Stimulated activated CD4-positive, alpha-beta T cell treated with anti-CD3 and anti-CD28 coated beads, Interleukin-4, amount 100 ng/mL, for 48 hours (primary cell): ENCODE measurements at regions not wholly inside any gene's neighbourhood (a gene's known extent, or its start where the extent isn't known, plus 50 kb on each side); places are given as distances from the start of the nearest gene placed in this dataset.
"Not testable (repeated sequence)": the region's sequence is repeated elsewhere in the genome, so short reads cannot be mapped to it uniquely, and the experiment has no call there.

Experiments used
- DNase-seq, 2 donors: peaks; one replicate each; pipeline ENCODE4 v3.0.0-alpha.2; 2020; ENCODE audit warnings: low read depth in 2 of 2

- DNase-seq, result no peak
Measured at GRCh38 chr5:75002271-75002670, 50.1 kb downstream of the GCNT4 start.

- no peak for DNase-seq
Measured at GRCh38 chr5:74995926-74996325, 56.4 kb downstream of the GCNT4 start.

DNA sequence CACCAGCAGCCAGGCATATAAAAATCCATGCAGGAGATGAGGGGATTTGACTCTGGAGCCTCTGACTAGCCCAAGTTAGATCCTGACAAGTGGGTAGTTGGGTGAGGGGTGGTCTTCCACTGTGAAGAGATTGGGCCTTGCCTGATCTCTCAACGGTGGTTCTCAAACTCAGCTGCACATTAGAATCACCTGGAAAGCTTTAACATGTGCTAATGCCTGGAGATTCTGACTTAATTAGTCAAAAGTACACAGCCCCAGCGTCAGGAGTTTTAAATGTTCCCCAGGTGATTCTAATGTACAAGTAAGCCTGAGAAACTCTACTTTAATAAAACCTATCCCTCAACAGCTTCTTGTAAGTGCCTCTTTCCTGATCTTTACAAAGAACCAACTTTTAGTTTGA is 57.5 kb downstream of the GCNT4 start:
- no peak for DNase-seq

GRCh38 chr5:74993743-74994142 is 58.6 kb downstream of the GCNT4 start:
- no peak for DNase-seq

DNA sequence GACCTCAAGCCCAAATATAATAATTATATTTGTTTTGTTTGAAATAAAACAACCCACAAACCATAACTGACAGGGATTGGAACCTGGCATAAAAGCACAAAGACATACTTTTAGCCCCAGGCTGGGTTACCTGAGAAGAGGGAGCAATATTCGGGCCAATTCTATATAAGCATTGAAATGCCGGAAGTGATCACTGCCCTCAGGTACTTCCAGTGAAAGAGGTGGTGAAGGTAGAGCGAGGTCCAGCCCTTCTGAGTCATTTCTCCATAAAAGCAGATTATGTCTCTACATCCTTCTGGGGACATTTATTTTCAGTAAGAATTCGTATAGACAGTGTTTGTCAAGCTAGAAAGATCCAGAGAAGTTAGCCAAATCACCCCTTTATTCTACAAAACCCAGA is 59.6 kb downstream of the GCNT4 start:
- no peak for DNase-seq

DNA sequence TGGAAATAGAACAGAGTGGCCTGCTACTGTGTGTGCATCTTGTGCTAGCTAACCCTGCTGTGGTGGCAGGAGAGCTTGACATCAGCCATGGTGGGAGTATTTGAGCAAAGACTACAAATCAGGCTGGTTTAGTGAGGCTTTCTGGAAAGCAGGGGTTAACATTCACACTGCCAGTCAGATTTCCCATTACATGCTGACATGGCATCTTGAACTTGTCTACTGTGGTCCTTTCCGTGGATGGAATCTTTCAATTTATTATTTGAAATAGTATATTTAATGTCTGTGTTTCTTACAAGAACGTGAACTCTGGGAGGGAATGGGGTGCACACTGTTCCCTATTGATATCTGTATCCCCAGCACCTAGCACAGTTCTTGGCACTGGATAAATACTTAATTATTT is 60.8 kb downstream of the GCNT4 start:
- DNase-seq, result no peak

DNA sequence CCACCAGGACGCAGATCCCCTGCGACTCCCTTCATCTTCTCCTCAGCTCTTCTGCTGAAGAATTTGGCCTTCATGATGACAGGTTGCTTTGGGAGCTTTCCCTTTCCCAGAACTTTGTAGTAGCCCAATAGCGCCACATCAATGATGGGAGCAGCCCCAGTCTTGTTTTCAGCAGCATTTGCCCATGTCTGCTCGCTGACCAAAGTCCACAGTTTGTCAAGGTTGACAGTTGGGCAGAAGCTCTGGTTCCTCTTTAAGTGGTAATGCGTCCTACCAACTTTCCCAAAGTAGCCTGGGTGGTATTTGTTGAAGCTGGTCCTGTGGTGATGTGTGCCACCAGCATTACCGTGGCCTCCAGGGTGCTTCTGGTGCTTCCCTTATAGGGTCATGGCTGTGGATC is 62.2 kb downstream of the GCNT4 start:
- no peak for DNase-seq

- no peak for DNase-seq
Measured at GRCh38 chr5:74988273-74988983, 63.9 kb downstream of the GCNT4 start.

GRCh38 chr5:74978345-74978744 is 74.0 kb downstream of the GCNT4 start:
- DNase-seq, result no peak

DNA sequence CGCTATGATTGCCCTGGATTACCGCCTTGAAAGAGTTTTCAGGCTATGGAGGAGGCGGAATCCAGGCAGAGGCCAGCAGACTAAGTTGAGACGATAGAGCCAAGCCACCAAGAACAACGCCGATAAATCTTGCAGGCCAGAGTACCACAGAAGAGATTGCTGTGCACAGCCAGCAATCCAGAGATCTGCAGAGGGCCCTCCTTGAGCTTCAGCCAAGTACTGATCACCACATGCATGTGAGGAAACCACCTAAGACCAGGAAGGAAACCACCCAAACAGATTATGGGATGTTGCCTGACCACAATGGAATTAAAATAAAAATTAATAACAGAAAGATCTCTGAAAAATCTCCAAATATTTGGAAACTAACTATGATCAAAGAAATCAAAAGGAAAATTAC is 74.9 kb downstream of the GCNT4 start:
- DNase-seq, result no peak

GRCh38 chr5:74976651-74977050 is 75.7 kb downstream of the GCNT4 start:
- no peak for DNase-seq

GRCh38 chr5:74975582-74975981 is 76.8 kb downstream of the GCNT4 start:
- no peak for DNase-seq

DNA sequence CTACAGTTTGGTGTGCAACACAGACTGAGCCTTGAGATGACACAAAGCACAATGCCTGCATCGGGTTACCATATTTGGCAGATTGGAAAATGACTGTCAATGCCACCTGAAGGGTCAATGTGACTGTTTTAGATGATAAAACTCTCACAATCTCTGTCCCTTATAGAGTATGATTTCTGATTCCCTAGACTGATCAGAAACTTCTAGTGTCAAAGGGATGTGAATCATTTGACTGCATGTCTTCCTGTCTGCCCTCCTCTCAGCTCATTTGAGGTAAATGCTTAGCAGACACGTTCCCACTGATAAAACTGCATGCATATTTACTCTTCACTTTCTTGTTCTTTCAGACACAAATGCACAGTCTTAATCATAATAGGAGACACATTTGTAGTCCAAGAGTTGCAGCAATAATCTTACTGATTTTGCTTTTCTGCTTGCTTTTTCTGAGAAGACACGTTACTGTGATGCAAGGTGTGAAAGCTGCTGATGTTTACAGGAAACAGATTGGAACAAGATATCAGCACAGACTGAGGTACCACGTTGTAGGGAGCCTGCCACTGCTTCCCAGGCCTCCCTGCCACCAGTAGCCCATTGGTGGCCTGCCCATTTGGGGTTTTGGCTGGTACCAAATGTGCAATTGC is 77.8 kb downstream of the GCNT4 start:
- no peak for DNase-seq

GRCh38 chr5:74973694-74974093 is 78.7 kb downstream of the GCNT4 start:
- DNase-seq, result no peak

DNA sequence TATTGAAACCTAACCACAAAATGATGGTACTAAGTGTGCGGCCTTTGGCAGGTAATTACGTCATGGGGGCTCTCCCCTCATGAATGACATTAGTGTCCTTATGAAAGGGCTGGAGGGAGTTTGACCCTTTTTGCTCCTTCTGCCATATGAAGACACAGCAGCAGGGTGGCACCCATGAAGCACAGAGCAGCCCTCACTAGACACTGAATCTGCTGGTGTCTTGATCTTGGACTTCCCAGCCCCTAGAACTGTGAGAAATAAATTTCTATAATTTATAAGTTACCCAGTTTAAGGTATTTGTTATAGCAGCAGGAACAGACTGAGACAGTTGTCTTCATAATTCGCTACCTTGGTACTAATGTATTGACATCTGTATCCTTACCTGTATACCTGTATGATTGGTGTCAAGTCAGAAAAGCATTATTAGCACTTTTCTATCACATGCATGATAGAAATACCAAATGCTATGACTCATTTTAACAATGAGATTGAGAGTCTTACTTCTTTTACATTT is 80.4 kb downstream of the GCNT4 start:
- no peak for DNase-seq

GRCh38 chr5:74970891-74971290 is 81.5 kb downstream of the GCNT4 start:
- DNase-seq, result not testable (repeated sequence)

GRCh38 chr5:74969726-74970125 is 82.6 kb downstream of the GCNT4 start:
- no peak for DNase-seq

- DNase-seq, result no peak
Measured at GRCh38 chr5:74966141-74967026, 86.0 kb downstream of the GCNT4 start.

DNA sequence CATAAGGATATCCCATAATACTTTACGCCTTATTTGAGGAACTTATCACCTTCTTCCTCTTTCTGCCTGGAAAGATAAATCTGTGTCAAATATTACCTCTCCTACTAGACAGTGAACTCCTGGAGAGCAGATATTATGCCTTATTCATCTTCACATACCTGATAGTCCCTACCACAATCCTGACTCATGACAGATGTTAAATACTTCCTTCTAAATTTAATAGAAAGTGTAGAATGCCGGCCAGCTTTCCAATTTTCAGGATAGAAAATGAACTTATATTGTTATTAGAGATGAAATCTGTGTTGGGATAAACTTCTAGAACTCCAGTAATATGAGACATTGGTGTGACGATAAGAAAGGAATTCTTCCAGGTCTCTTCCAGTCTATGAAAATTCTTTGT is 89.0 kb downstream of the GCNT4 start:
- DNase-seq, result no peak

DNA sequence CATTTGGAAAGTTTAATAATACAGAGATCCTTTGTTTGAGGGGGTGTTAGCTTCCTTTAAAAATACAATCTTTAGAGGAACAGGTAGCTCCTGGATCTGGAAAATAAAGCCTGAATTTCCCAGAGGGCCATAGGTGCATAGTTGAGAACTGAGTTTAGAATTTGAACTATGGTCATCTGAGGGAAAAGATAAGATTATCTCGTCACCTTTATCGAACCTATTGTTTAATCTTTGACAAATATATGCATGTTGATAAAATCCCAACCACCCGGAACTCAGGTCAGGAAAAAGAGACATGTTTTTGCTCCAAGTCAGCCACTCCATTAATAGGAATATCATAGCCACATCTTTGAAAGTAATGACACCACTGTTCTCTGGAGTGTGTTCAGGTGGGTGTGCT is 91.7 kb upstream of the FAM169A start:
- no peak for DNase-seq

DNA sequence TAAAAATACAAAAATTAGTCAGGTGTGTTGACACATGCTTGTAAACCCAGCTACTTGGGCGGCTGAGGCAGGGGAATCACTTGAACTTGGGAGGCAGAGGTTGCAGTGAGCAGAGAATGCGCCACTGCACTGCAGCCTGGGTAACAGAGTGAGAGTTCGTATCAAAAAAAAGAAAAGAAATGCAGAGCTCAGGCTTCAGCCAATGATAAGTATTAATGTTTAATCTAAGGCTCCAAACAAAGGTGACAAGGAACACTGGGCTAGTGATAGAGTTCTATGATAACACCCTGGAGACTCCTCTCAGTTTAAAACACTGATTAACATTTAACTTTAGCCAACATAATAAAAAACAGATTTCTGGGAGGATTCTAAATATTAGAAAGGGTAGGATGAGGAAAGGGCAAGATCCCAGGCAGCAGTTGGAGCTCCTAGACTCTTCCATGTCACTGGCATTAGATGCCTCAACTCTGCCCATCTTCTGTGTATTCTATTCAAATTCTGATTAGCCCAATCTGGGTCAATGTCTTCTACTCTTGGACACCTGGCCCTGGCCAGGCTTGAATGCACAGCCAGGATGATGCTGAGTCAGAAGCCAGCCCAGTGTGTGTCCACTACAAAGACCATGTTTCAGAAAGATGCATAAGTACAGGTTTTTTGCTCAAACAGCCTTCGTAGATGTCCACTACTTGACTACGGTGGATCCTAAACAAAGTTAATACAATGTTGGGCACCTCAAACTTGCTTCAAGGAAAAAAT is 91.0 kb upstream of the FAM169A start:
- DNase-seq, result no peak

DNA sequence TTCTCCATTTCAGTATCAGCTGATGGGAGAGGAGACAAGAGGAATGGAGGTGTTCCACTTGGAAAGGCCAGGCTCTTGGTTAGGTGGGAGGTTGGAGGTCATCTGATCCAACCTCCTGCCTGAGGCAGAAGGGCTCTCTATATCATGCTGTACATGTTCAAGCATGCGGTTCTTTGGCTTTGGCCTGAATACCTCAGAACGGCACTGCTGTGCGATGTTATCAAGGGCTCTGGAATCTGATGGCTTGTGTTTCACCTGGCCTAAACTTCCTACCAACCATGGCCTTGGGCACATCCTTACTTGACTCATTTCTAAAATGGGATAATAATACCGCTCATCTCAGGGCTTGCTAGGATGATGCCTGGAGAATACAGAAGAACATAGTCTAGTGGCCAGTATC is 90.1 kb upstream of the FAM169A start:
- DNase-seq, result no peak
